IPS-11a (cell line): ENCODE measurements at regions not wholly inside any gene's neighbourhood (a gene's known extent, or its start where the extent isn't known, plus 50 kb on each side); places are given as distances from the start of the nearest gene placed in this dataset.

Experiments
- H3K4me3 ChIP-seq: one replicate; pipeline ENCODE4 v1.5.1; 2013; ENCODE audit warnings: low read depth, low read length, control low read depth

DNA sequence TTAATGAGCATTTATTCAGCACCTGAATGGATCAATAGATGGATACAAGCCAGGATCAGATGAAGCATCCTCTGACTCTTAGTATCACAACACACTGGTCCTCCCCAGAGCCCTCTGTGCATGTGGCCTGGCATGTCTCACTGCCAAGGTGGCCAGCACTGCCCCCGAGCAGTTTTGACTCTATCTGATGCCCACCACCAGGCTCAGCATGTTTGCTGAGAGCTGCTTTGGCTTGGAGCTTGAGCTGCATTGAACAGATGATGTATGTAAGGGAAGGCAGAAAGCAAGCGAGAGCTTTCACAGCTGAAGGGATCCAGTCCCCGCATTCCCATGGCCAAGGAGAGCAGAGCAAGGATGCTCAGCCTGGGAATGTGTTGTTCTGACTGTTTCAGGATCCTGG, 320.3 kb downstream of the BUD13 start:
- H3K4me3 ChIP-seq = no peak overlapping the region

- no peak overlapping the region for H3K4me3 ChIP-seq
These were observed 323.3 kb downstream of the BUD13 start for GRCh38 chr11:116449522-116449921.

GRCh38 chr11:116446048-116446941, 326.5 kb downstream of the BUD13 start:
- H3K4me3 ChIP-seq = no peak overlapping the region

- H3K4me3 ChIP-seq = no peak overlapping the region
These were observed 327.4 kb downstream of the BUD13 start for GRCh38 chr11:116445108-116446047.

GRCh38 chr11:116442238-116442752, 330.5 kb downstream of the BUD13 start:
- H3K4me3 ChIP-seq = no peak overlapping the region

DNA sequence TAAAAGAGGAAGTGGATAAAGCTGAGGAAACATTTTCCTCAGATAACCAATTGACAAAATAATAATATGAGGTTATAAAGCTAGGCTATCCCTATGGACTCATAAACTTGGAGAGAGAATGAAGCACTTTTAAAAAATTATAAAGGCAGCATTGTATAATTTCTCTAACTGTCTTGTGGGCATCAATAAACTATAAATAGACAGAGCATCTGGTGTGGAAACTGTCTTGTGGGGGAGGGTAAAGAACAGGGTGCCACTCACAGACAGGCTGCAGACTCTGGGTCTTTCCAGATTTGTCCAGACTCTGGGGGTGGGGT, 333.5 kb downstream of the BUD13 start:
- H3K4me3 ChIP-seq = no peak overlapping the region

DNA sequence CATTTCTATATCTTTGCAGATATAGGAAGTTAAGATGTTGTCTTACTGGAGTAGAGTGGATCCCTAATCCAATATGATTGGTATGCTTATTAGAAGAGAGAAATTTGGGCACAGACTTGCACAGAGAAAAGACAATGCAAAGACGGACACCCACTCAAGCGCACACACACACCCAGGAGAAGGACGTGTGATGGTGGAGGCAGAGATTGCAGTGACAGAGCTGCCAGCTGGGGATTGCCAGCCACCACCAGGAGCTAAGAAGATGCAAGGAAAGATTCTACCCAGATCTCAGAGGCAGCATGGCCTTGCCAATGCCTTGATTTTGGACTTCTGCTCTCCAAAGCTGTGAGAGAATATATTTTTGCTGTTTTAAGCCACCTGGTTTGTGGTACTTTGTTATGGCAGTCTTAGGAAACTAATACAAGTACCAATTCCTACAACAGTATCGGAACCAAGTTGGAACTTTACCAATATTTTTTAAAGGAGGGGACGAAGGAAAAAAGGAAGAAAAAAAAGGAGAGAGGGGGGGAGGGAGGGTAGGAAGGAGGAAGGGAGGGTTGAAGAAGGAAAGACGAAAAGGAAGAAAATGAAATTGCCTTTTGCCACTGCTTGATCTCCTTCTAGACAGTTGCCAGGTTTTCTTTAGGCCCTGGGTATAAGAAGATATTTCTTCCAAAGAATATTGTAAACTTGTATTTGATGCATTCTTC, 334.0 kb downstream of the BUD13 start:
- no peak overlapping the region for H3K4me3 ChIP-seq

GRCh38 chr11:116434986-116435385, 337.8 kb downstream of the BUD13 start:
- no peak overlapping the region for H3K4me3 ChIP-seq

- no peak overlapping the region for H3K4me3 ChIP-seq
These were observed 340.5 kb downstream of the BUD13 start for GRCh38 chr11:116432301-116432700.

GRCh38 chr11:116431842-116432241, 340.9 kb downstream of the BUD13 start:
- no peak overlapping the region for H3K4me3 ChIP-seq

DNA sequence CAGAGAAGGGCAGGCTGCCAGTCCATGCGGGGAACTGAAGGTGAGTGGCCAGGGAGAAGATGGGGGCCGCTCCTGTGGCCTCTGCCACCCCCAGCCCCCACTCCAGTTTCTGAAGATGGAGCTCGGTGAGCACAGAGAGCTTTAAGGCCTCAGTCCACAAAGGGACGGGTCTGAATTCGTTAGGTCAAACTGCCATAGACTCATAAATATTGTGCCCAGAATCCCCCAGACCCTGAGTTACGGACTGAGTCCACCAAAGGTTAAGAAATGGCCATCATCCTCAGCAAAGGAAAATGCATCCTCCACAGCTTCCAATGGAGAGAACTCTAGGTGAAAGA, 344.2 kb downstream of the BUD13 start:
- no peak overlapping the region for H3K4me3 ChIP-seq

DNA sequence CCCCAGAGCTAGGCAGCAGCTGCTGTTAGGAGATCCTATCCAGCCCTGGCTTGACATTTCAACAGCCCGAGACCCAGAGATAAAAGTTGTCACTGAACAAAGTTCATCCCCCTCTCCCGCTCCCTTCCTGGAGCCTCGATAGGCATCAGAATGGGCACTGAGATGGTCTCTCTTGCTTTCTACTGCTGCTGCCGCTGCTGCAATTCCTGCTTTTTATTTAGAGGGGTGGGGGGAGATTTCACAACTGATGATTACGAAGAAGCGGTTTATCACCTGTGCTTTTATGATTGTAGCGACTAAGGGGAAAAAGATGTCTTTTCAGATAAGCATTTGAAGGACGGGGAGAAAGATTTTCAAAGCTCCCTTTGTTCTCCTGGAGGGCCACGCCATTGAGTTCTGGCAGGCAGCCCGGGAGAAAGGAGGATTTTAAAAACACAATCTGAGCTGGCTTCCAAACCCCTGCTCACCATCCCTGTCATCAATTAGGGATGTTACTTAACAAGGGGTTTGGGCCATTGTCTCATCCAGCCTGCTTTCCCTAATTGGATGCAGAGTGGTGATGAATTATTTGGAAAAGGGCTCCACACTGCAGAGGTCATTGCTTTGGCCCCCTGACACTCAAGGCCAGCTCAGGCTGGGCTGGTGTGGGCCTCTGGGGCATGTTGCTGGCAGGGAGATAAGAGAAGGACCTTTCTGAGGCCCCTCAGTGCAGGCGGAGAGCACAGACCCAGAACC, 344.7 kb downstream of the BUD13 start:
- no peak overlapping the region for H3K4me3 ChIP-seq

DNA sequence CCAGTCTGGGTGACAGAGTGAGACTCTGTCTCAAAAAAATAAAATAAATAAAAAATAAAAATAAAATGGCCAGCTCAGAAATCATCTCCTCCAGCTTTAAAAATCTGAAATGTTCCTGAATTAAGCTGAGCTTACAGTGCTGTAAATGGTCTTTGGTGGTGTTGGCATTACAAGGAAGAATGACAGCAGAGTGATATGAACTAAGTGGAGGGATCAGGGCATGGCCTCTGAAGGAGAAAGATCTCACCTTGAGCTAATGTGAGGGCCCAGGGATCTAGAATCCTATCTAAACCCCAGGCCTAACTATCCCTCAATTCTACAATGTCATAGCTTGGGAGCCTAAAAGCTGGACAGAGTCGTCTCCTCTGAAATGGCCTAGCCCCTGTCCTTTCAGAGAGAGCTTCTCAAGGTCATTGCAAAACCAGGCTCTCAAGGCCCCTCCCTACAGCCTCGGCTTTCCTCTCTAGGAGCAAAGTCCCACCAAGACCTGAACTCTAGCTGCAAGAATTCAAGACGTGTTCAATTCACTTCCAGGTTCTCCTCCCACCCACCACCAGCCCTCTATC, 345.4 kb downstream of the BUD13 start:
- no peak overlapping the region for H3K4me3 ChIP-seq

GRCh38 chr11:116426761-116427160, 346.0 kb downstream of the BUD13 start:
- H3K4me3 ChIP-seq = no peak overlapping the region

- no peak overlapping the region for H3K4me3 ChIP-seq
These were observed 348.0 kb downstream of the BUD13 start for GRCh38 chr11:116424615-116425261.

GRCh38 chr11:116422956-116423600, 349.7 kb downstream of the BUD13 start:
- no peak overlapping the region for H3K4me3 ChIP-seq

DNA sequence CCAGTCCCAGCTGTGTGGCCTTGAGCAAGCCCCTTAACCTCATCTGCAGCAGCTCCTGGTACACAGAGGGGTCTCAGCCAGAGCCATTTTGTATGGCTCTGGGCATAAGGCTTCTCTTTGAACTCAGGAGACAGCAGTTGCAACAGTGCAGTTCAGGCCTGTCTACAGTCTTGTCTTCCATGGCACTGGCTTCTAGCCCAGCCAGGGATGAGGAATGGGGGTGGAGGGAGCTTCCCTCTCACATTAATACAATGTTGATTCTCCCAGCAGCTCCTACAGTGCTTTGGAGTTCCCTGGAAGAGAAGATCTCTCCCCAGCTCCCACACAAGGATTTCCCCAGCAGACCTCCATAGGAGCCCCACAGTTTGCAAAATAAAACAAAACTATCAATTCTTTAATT, 350.2 kb downstream of the BUD13 start:
- H3K4me3 ChIP-seq = no peak overlapping the region

DNA sequence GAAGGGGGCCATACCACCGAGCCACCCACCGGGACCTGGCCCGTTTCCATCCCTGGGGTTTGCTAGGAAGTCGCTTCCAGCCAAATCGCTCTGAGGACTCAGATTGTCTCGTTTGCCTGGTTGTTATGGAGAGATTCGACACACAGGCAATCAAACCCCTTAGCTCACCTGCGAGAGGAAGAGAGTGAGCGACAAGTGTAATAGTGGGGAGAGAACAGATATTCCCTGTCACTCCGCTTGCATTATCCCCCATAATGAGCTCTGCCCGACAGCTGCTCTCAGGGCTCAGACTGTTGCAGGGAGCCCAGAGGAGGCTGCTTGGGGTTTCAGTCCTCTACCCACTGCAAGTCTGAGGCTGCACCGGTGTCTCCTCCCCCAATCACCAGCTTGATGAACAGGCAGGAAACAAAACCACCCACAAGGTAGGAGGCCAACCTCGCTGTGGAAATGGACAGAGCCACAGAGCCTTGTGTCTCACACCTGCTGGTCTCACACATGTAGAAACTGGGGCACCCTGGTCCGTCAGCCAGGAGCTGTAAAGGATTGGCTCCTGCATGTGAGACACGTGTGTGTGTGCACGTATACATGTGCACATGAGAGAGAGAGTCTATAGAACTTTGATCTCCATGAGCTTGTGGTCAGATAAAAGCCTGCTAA, 351.1 kb downstream of the BUD13 start:
- H3K4me3 ChIP-seq = no peak overlapping the region
